ENCODE measurements at regions not wholly inside any gene's neighbourhood (a gene's known extent, or its start where the extent isn't known, plus 50 kb on each side); places are given as distances from the start of the nearest gene placed in this dataset.

- CTCF ChIA-PET, result no interaction called here
- no peak for TF ChIP-seq CTCF (IDR thresholded peaks at IDR 0.05; ENCODE audit: unreplicated experiment)
- no peak overlapping the region for H3K4me3 Mint-ChIP-seq (ENCODE audit: low read depth, unreplicated experiment)
- H3K27me3 Mint-ChIP-seq (ENCODE audit: unreplicated experiment), result no peaks in the 10 kb centered on the region
- H3K27ac Mint-ChIP-seq (ENCODE audit: unreplicated experiment), result no peak overlapping the region
- DNase-seq, result no peak
- H3K36me3 Mint-ChIP-seq (ENCODE audit: insufficient read depth, unreplicated experiment), result no peaks in the 10 kb centered on the region
- BruUV-seq (replicated peaks), result no TSS peak
- H3K9me3 Mint-ChIP-seq (ENCODE audit: low read depth, unreplicated experiment), result peaks cover 2% of the 10 kb centered on the region
- intact Hi-C loops (cut with micrococcal nuclease; ENCODE audit: unreplicated experiment), result no loop called here
- H3K4me1 Mint-ChIP-seq (ENCODE audit: low read depth, unreplicated experiment), result peaks cover 9% of the 10 kb centered on the region
These were observed 133.2 kb upstream of the RPS6KA3 start for GRCh38 chrX:20399728-20400414.

GRCh38 chrX:20397587-20397986 is 130.9 kb upstream of the RPS6KA3 start:
- Mint-ChIP-seq H3K27me3 (ENCODE audit: unreplicated experiment) (no peaks in the 10 kb centered on the region), H3K9me3 (ENCODE audit: low read depth, unreplicated experiment) (peaks cover 2% of the 10 kb centered on the region), H3K27ac (ENCODE audit: unreplicated experiment) (no peak overlapping the region), H3K4me3 (ENCODE audit: low read depth, unreplicated experiment) (no peak overlapping the region), H3K4me1 (ENCODE audit: low read depth, unreplicated experiment) (peaks cover 9% of the 10 kb centered on the region), H3K36me3 (ENCODE audit: insufficient read depth, unreplicated experiment) (no peaks in the 10 kb centered on the region)
- no peak for TF ChIP-seq CTCF (IDR thresholded peaks at IDR 0.05; ENCODE audit: unreplicated experiment)
- BruUV-seq (replicated peaks), result no TSS peak
- CTCF ChIA-PET, result no interaction called here
- no peak for DNase-seq
- intact Hi-C loops (cut with micrococcal nuclease; ENCODE audit: unreplicated experiment), result no loop called here

DNA sequence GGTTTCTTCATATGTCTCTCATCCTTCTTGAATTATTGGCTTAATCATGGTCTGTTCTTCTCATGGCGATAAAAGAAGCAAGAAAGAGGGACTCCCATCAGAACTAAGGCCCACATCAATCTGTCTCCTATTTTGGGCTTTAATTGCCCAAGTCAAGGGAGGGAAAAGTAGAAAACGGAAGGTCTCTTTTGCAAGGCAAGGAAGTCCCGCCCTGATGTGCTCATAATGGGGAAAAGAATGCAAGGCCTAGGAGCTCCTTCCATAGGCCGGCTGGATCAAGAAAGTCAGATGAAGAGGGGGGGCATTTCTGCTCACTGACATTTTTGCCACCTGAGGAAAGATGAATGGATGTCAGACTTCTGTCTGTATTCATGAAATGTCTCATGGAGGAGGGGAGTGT is 127.7 kb upstream of the RPS6KA3 start:
- Mint-ChIP-seq H3K36me3 (ENCODE audit: insufficient read depth, unreplicated experiment) (no peaks in the 10 kb centered on the region), H3K4me3 (ENCODE audit: low read depth, unreplicated experiment) (no peak overlapping the region), H3K27me3 (ENCODE audit: unreplicated experiment) (no peaks in the 10 kb centered on the region), H3K4me1 (ENCODE audit: low read depth, unreplicated experiment) (peaks cover 9% of the 10 kb centered on the region), H3K27ac (ENCODE audit: unreplicated experiment) (no peak overlapping the region), H3K9me3 (ENCODE audit: low read depth, unreplicated experiment) (peaks cover 2% of the 10 kb centered on the region)
- DNase-seq, result no peak
- TF ChIP-seq CTCF (IDR thresholded peaks at IDR 0.05; ENCODE audit: unreplicated experiment), result no peak
- BruUV-seq (replicated peaks), result no TSS peak
- intact Hi-C loops (cut with micrococcal nuclease; ENCODE audit: unreplicated experiment), result no loop called here
- CTCF ChIA-PET, result interaction anchor here (0.7 kb wide), 1 partner anchor 349 kb away, joined by 5 read pairs; no protein-coding TSS in a partner anchor

GRCh38 chrX:20393944-20394343 is 127.2 kb upstream of the RPS6KA3 start:
- Mint-ChIP-seq H3K36me3 (ENCODE audit: insufficient read depth, unreplicated experiment) (no peaks in the 10 kb centered on the region), H3K4me3 (ENCODE audit: low read depth, unreplicated experiment) (no peak overlapping the region), H3K27me3 (ENCODE audit: unreplicated experiment) (no peaks in the 10 kb centered on the region), H3K9me3 (ENCODE audit: low read depth, unreplicated experiment) (peaks cover 2% of the 10 kb centered on the region), H3K4me1 (ENCODE audit: low read depth, unreplicated experiment) (peaks cover 9% of the 10 kb centered on the region), H3K27ac (ENCODE audit: unreplicated experiment) (no peak overlapping the region)
- CTCF ChIA-PET, result interaction anchor here (0.7 kb wide), 1 partner anchor 348 kb away, joined by 5 read pairs; no protein-coding TSS in a partner anchor
- intact Hi-C loops (cut with micrococcal nuclease; ENCODE audit: unreplicated experiment), result no loop called here
- no peak for DNase-seq
- no peak for TF ChIP-seq CTCF (IDR thresholded peaks at IDR 0.05; ENCODE audit: unreplicated experiment)
- no TSS peak for BruUV-seq (replicated peaks)
